ENCODE measurements at regions not wholly inside any gene's neighbourhood (a gene's known extent, or its start where the extent isn't known, plus 50 kb on each side); places are given as distances from the start of the nearest gene placed in this dataset.

DNA sequence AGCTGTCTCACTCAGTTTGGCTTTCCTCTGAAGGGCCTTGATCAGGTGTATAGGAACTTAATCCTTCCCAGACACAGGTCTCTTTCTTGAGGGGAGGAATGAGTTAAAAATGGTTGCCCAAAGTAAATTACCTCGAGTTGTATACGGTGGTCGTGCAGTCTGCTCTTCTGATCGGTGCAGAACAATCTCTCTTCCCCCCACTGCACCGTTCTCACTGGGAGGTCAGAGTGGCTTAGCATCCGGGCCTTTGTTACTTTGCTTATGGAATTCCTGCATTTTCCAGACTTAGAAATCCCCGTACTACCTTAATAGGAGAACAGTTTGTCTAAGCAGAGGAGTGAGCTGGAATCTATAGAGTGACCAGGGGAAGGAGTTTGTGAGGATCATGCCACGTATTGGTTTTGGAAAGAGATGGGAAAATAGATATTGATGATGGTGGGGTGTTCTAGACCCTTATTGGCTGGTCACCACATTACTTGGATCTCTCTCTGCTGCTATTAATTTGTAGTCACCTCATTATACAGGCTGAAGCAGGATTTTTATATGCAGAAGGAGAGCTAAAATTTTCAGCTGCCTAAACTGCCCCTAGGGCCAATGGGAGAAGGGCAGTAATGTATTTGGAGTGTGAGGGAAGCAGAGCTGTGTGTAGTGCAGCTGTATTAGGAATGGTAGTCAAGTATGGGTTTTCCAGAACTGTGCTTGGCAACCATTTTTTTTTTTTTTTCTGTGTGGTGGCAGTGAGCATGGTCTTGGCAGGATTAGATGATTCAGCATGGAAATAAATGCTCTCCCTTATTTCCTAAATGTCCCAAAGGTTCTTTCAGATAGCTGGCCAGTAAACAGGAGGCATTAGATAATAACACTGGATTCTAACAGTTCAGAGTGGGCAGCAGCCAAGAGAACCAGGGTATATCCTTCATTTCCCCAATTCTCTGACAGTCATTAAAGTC is 81.5 kb downstream of the NDUFS5 start:
- DNase-seq (ENCODE audit: low spot score): no peak

GRCh38 chr1:39109644-39110043 is 83.5 kb downstream of the NDUFS5 start:
- no peak for DNase-seq (ENCODE audit: low spot score)

DNA sequence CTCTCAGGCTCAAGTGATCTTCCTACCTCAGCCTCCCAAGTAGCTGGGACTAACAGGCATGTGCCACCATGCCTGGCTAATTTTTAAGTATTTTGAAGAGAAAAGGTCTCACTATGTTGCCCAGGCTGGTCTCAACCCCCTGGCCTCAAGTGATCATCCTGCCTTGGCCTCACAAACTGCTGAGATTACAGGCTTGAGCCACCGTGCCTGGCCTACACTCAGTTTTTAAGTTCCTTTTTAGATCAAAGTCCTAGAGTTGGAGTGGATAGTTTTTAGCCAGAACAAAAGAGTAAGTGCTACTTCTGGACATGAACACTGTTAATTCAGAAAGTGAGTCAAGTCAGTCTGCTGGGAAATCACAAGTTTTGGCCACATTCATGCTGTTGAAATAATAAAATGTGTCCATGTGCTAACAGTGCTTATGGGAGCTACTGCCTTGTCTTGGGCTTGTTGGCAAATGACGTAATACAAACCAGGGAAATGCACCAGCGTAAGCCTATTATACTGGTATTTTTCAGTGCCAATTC is 84.2 kb downstream of the NDUFS5 start:
- no peak for DNase-seq (ENCODE audit: low spot score)

DNA sequence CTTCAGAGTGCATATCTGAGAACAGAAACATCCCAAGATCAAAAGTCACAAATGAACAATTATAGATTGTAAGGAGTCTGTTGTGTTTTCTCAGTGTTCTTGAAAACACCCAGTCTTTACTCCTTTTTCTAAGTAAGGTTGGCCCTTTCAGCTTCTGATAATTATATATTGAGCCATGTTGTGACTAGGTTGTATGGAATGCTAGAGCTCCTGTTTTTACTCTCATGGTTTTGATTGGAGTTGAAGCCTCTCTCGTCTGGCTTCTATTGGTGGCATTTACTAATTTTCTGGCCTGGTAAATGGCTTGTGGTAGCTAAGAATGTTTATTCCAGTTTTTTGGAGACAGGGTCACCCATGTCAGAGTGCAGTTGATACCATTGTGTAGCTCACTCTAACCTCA is 84.7 kb downstream of the NDUFS5 start:
- DNase-seq (ENCODE audit: low spot score): no peak

- DNase-seq (ENCODE audit: low spot score): no peak
Observed at GRCh38 chr1:39113109-39113743, 87.1 kb downstream of the NDUFS5 start.

DNA sequence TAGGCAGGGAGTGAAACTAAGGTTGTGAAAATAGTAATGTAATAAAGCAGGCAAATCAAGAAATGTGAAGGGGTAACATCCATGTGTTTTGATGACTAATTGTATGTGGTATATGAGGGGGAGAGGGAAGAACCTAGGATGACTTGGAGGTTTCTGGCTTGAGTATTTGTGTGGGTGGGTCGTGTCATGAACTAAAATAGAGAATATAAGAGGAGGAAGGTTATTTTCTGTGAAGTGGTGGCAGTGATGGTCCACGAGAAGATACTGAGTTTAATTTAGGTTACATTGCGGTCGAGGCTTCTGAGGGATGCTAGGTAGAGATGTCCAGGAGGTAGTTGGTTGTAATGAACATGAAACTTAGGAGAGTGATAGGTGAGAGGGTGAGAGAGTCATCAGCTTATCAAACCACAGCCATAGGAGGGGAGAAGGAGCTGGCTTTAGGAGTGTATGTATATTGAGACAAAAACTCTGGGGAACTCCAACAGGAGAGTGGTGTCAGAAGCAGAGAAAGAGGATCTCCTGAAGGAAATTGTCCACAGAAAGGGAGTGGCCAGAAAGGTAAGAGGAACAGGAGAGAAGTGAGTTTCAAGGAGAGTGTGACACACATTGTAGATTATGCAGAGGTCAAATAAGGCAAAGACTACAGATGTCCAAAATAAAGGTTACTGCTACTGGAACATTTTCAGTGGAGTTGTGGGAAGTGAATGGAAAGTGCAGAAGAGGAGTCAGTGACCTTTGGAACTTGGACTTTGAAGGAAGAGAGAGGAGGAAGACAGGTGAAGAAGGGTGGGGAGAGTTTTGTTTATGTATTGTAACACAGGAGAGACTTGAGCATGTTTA is 89.0 kb upstream of the MACF1 start:
- no peak for DNase-seq (ENCODE audit: low spot score)

DNA sequence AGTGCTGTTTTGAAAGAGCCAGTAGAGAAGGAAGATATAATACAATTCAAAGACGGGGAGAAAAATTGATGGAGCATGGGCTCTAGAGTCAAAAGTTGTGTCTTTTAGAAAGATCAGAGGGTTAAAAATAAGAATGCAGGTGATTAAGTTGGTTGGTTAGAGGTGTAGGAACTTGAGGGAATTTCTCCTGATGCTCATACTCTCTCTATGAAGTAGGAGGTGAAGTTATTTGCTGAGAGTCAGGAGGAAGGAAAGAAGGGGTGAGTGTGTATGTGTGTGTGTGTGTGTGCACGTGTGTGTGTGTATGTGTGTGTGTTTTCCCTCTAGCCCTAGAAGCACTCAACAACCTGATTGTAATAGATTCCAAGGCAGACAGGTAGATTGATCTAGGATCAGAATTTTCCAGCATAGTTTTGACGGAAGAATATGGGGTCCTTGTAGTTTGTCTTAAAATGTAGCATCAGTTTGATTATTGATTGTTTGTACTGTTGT is 88.3 kb upstream of the MACF1 start:
- DNase-seq (ENCODE audit: low spot score): no peak

- DNase-seq (ENCODE audit: low spot score): no peak
Observed at GRCh38 chr1:39116860-39117728, 87.4 kb upstream of the MACF1 start.

GRCh38 chr1:39117899-39118450 is 86.5 kb upstream of the MACF1 start:
- DNase-seq (ENCODE audit: low spot score): no peak

GRCh38 chr1:39122056-39122455 is 82.4 kb upstream of the MACF1 start:
- no peak for DNase-seq (ENCODE audit: low spot score)

DNA sequence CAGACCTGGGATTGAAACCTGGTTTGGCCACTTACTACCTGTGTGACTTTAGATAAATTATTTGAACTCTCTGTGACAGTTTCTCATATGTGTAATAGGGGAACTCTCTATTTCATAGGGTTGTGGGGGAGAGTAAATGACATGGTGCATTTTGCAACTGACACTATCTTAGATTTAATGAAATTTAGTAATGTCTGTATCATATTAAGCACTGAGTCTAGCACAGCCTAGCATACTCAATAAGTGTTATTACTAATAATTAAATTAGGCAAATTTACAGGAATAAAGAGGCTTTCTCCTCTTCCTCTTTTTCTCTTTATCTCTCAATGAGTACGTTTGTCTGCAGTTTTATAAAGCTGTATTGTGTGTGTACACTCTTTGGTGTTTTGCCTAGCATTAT is 80.2 kb upstream of the MACF1 start:
- no peak for DNase-seq (ENCODE audit: low spot score)

DNA sequence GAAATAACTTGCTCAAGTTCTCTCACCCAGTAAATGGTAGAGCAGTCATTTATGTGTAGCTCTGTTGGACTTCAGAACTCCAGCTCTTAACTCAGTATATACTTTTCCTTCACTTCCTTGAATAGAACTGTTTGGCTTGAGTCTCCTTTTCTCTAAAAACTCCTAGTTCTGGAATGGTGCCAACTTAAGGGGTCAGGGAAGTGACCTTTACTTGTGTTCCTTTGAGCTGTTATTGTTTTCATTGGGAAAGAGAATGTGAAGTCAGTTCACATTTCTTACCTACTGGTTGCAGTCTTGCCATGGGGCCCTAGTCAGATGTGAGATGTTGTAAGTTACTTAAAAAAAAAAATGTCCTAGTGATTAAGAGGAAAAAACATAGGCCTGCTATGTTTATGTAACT is 77.0 kb upstream of the MACF1 start:
- DNase-seq (ENCODE audit: low spot score): no peak

DNA sequence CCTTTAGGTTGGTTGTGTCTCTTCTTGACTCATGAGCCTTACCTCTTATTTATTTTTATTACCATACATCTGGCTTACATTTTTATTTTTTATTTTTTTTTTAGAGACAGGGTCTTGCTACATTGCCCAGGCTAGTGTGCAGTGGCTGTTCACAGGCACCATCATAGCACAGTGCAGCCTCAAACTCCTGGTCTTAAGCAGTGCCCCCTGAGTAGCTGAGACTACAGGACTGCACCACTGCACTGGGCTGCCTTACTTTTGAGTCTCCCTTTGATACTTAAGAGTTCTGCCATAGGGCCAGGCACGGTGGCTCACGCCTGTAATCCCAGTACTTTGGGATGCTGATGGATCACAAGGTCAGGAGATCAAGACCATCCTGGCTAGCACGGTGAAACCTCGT is 76.4 kb upstream of the MACF1 start:
- DNase-seq (ENCODE audit: low spot score): no peak

GRCh38 chr1:39128959-39129358 is 75.5 kb upstream of the MACF1 start:
- no peak for DNase-seq (ENCODE audit: low spot score)

DNA sequence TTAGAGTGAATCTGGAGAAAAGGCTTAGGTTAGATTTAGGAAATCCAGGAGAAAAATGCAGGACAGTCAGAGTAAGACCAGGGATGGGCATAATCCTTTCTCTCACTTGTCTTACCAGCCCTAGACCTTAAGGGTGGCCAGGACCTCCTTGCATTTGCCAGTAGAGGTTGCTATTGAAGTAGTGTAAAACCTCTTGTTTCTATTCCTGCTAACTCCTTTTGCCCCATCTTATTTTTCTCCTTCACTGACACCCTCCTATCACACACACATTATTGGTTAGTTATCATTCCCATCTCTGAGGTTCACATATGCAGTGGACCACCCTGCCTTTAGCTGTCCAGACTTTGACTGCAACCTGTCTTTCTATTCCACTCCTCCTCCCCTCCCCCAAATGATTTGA is 75.0 kb upstream of the MACF1 start:
- no peak for DNase-seq (ENCODE audit: low spot score)

DNA sequence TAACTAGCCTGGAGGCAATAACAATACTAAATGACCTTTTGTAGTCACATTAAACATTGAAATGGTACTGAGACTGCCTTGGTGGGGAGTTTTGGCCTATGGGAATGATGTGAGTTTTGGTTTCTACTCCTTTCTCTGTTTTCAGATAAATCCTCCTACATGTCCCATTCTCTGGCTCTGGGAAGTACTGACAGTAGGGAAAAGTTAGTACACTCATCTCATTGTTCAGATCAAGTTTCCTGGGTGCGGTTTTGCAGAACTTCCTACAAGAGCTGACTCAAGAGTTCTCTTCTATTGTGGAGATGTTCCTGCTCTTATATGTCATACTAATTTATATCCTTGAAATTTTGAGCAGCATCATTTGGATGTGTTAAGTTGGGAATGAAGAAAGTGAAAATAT is 74.2 kb upstream of the MACF1 start:
- no peak for DNase-seq (ENCODE audit: low spot score)

- DNase-seq (ENCODE audit: low spot score): no peak
Observed at GRCh38 chr1:39131940-39132339, 72.6 kb upstream of the MACF1 start.

DNA sequence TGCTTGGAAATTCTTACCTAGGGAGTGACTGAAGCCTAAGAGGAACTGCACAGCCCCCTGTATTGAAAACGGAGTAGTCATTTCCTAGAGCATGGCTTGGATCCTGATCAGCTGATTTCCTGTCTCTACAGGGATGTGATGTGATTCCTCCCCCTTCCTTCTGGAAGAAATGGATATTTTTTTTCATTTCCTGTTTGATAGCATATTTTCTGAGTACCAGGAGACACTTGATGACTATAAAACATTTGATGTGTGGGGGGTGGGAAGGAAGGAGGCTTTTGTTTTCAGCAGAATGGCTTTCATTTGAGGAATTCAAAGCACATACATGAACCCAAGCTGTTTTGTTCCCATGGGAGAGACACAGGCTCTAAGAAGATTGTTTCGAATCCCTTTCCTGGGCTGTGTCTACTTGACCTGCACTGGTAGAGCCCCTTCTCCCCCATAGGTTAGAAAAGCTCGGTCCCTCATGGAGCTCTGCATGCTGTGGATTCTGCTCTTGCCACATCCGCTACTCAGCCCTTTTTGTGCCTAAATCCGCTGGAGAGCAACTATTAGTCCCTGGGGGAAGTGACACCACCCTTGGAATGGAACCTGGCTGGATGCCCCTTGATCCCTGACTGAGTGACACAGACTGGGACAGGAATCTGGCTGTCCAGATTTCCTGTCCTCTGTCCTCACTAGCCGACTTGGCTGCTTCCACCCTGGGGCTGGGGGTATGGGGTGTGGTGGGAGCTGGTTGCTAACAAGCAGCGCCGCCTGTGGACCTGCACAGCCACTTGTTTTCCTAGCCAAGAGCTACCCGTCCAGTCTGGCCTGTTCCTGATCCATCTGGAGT is 71.8 kb upstream of the MACF1 start:
- DNase-seq (ENCODE audit: low spot score): no peak

- no peak for DNase-seq (ENCODE audit: low spot score)
Observed at GRCh38 chr1:39133340-39133684, 71.2 kb upstream of the MACF1 start.
